HG03045 (cell line): ENCODE measurements at regions not wholly inside any gene's neighbourhood (a gene's known extent, or its start where the extent isn't known, plus 50 kb on each side); places are given as distances from the start of the nearest gene placed in this dataset.

Experiments used
- ATAC-seq: cut with Tn5 transposase; IDR thresholded peaks from one replicate; pipeline ENCODE4 v1.9.1; 2021; ENCODE audit warnings: mild to moderate bottlenecking, moderate library complexity; ENCODE audit not compliant: unreplicated experiment

DNA sequence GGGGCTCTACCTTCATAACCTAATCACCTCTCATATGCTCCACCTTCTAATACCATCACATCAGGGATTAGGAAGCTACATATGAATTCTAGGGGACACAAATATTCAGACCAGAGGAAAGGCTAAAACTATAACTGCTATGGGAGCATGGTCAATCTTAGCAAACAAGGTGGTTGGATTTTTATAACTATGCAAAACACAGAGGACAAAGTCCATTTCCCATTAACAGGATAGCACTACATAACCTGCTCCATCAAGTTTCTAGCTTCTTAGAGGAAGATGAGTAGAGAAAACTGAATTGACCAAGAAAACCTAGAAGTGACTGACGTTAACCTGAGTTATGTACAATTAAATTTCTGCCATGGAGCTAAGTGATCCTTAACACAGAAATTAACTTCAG lies 398.6 kb downstream of the TBL1XR1 start:
- no peak for ATAC-seq

DNA sequence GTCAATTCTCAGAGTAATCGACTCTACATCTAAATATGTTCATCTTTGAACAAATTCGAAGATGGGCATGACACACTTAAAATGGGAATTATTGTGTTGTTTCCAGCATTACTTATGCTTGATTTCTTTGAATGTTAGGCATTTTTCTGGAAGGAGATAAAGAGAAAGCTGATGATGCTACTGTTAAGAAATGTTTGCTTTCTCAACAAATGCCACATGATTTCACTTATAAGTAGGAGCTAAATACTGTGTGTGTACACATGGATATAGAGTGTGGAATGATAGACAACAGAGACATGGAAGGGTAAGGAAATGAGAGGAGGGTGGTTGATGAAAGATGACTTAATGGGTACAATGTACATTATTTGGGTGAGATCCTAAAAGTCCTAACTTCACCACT lies 400.9 kb downstream of the TBL1XR1 start:
- ATAC-seq = no peak

GRCh38 chr3:176795891-176796290 lies 401.4 kb downstream of the TBL1XR1 start:
- no peak for ATAC-seq

DNA sequence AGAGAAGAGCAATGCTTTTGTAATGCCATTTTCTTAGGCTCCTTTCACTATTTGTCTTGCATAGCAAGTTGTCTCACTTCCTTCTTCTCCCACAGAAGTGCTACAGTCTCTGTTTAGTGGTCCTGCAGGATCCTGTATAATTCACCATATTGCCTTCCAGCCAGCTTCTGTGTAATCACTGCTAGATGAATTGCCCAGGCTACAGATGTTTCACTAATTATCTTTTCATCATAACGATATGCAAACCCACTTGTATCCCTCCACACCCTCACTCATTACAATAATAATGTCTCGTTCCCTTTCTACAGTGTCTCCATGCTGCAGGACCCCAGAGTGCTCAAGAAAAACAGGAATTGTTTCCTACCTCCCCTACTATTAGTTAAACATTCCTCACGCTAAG lies 402.9 kb downstream of the TBL1XR1 start:
- ATAC-seq = no peak

- ATAC-seq = no peak
These were observed 407.3 kb downstream of the TBL1XR1 start for GRCh38 chr3:176789947-176790346.

DNA sequence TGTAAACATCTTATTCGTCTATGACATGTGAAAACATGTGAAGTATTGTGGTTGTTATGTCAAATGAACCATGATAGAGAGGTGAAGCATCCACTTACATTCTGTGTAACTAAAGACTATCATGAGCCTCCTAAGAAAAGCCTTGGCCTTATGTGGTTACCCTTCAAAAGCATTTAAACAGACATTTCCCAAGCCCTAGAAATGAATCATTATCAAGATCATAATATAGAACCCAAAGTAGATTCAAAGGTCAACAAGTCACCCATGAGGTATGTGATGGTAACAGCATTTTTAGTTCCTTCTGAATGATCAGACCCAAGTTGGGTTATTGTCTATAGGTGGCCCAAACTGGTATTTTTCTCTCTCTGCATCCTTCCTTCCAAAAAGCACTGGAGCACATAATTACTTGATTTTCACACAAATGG lies 408.0 kb downstream of the TBL1XR1 start:
- no peak for ATAC-seq

DNA sequence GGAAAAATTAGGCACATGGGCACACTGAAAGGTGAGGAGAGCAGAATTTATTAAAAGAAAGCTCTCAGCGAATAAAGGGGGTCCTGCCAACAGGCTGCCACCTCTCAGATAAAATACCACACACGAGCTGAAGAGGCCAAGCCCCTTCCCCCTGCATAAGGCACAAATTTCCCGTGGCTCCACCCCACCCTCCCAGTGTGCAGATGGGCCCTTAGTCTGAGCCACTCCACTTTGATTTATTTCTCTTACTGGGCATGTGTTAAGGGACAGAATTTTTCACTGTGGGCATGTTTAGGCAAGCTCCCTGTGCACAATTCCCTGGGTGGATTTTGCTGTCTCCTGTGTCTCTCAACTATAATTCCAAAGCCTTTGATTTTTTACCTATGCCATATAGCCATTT lies 409.8 kb downstream of the TBL1XR1 start:
- no peak for ATAC-seq

DNA sequence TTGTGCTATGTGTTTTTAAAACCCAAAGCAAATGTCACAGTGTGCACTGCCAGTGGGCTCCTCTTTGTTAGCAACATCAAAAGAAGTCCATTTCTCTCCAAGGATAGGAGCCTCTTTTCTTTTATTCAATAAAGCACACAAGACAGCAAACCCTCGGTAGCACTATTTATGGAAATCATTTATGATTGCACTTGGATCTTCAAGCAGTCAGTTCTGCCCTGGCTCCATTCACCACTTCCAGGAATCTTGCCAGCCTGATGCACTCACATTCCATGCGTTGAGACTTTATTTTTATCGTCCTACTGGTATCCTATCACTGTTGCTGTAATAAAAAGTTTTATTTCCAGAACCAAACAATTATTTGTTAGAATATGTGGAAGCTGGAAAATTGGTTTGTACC lies 412.1 kb downstream of the TBL1XR1 start:
- ATAC-seq = no peak

- no peak for ATAC-seq
These were observed 416.5 kb downstream of the TBL1XR1 start for GRCh38 chr3:176780766-176781165.

DNA sequence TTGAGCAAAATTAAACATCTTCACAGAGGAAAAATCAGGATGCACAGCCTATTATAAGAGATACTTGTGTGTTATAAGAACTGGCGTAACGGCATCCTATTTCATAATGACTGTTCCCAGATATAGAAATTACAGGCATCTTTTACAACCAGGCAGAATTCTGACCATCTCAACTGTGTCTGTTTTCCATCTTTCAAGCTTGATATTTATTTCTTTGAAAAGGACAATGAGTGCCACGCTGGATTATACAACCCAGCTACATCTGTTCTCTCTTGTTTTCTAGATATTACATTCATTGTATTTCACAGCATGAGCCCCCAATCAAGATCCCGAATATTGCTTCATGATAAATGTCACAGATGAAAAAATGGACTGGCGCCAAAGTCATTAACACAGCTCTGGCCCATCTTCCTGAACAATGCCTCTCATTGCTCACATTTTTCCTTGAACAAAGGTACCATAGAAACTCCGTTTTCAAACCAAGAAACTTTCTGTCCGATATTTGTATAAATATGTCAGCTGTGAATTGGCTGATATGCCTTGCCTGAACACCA lies 420.6 kb downstream of the TBL1XR1 start:
- no peak for ATAC-seq

GRCh38 chr3:176769547-176770190 lies 427.6 kb downstream of the TBL1XR1 start:
- no peak for ATAC-seq

DNA sequence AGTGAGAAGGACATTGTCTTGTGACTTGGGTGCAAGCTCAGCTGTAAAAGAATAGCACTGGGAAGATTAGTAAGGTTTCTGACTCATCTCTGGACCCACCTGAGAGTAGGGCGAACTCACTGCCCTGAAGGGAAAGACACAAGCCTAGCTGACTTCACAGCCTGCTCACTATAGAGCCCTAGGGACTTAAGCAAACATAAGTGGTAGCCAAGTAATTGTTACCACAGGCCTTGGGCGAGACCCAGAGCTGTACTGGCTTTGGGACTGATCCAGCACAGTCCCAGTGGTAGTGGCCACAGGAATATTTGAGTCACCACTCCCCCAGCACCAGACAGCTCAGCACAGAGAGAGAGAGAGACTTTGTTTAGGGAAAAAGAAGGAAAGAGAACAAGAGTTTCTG lies 429.9 kb downstream of the TBL1XR1 start:
- no peak for ATAC-seq

DNA sequence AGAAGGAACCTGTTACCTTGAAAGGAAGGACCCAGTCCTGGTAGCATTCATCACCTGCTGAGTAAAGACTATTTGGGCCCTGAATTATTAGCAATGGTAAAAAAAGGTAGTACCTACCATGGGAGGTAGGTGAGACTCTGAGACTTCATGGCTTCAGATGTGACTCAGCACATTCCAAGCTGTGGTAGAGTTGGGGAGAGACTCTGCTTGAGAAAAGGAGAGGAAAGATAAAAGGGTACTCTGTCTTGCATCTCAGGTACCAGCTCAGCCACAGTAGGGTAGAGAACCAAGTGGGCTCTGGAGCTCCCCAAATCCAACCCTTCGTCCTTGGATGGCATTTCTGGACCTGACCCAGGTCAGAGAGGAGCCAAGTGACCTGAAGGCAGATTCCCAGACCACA lies 430.4 kb downstream of the TBL1XR1 start:
- ATAC-seq = no peak

GRCh38 chr3:176765382-176765900 lies 431.8 kb downstream of the TBL1XR1 start:
- ATAC-seq = no peak

GRCh38 chr3:176759815-176760506 lies 437.3 kb downstream of the TBL1XR1 start:
- ATAC-seq = no peak

DNA sequence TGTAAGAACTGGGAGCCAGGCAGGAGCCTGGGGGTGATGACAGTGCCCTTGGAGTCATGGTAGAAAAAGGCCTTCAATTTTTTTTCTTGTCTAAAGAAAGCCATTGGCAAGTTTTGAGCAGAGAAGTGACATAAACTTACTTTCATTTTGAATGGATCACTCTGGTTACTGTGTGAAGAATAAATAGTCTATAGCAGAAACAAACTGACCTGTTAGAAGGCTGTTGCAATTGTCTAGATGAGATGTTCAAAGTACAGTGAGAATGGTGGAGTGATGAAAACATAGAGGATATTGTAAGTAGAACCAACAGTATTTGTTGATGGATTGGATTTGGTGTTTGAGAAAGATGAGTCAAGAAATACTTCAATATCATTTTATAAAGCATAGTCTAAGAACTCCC lies 439.9 kb downstream of the TBL1XR1 start:
- no peak for ATAC-seq

DNA sequence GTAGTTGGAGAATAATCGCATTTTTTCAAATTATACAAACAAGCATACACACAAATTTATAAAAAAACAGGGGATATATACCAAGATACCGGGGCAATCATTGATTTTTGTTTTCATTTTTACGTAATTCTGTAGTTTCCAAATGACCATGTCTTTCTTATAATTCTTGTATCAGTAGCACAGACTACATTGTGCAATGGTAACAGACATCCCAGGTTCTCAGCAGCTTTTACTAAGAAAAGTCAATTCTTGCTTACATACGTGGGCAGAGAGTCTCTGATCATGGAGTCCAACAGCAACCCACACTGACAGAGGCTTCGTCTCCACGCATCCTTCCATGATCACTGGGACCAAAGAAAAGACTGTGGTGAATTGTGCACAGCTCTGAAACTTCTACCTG lies 441.3 kb downstream of the TBL1XR1 start:
- no peak for ATAC-seq

DNA sequence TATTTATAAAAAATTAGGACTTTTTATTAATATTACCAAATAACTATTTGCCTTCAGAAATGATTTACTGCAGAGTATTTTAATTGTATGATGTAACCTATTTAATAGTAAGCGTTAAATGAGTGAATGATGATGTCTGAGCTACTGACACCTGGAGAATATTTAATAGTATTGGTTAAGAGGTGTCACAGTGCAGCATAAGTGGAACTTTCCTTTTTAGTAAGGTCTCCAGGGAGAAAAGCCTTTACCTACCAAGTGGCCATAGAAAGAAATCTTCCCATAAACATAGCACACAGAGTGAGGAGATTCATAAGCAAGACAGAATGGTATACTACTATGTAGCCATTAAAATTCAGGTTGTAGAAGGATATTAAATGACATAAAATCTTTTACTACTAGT lies 441.7 kb downstream of the TBL1XR1 start:
- ATAC-seq = no peak

- no peak for ATAC-seq
These were observed 455.6 kb downstream of the TBL1XR1 start for GRCh38 chr3:176741664-176742047.

- no peak for ATAC-seq
These were observed 456.2 kb downstream of the TBL1XR1 start for GRCh38 chr3:176740906-176741663.

GRCh38 chr3:176739159-176739558 lies 458.1 kb downstream of the TBL1XR1 start:
- ATAC-seq = no peak
